CD4-positive, CD25-positive, alpha-beta regulatory T cell (primary cell): ENCODE measurements at regions not wholly inside any gene's neighbourhood (a gene's known extent, or its start where the extent isn't known, plus 50 kb on each side); places are given as distances from the start of the nearest gene placed in this dataset.

Source experiments
- ATAC-seq, 2 donors: fragments of 150-1000 bp; cut with Tn5 transposase; one replicate each; pipeline ENCODE4 v1.10.0; 2021; ENCODE audit warnings: low read depth in 2 of 2, moderate number of reproducible peaks in 2 of 2, moderate library complexity in 1 of 2
- DNase-seq, 3 donors: peaks; one replicate each; pipeline versions ENCODE4 v3.0.0 to v3.0.0-alpha.2; 2012 to 2022; ENCODE audit warnings: mixed read lengths in 1 of 3
- H3K27ac ChIP-seq: one replicate; pipeline ENCODE4 v1.7.0; 2013; ENCODE audit warnings: mild to moderate bottlenecking, low read length; ENCODE audit not compliant: insufficient read depth, poor library complexity, severe bottlenecking
- H3K27me3 ChIP-seq: one replicate; pipeline ENCODE4 v1.7.0; 2013; ENCODE audit warnings: low read length; ENCODE audit not compliant: control insufficient read depth, insufficient read depth
- H3K36me3 ChIP-seq: one replicate; pipeline ENCODE4 v1.7.0; 2013; ENCODE audit warnings: mild to moderate bottlenecking, low read length, moderate library complexity; ENCODE audit not compliant: control insufficient read depth, insufficient read depth
- H3K4me1 ChIP-seq: 2 replicates; pipeline ENCODE4 v1.7.0; 2013; ENCODE audit warnings: mild to moderate bottlenecking, low read length; ENCODE audit not compliant: insufficient read depth, control insufficient read depth, poor library complexity, severe bottlenecking
- H3K4me3 ChIP-seq: one replicate; pipeline ENCODE4 v1.7.0; 2013; ENCODE audit warnings: low read depth, mild to moderate bottlenecking, low read length, moderate library complexity
- H3K9me3 ChIP-seq, 2 experiments: 1 replicate in 1 of 2; 2 replicates in 1 of 2; pipeline ENCODE4 v1.7.0; 2013; ENCODE audit warnings: low read length in 2 of 2, mild to moderate bottlenecking in 1 of 2, moderate library complexity in 1 of 2; ENCODE audit not compliant: control insufficient read depth in 2 of 2
- H3K27ac Mint-ChIP-seq, 3 donors: one replicate each; pipeline ENCODE4 v1.8.0; 2020 to 2022; ENCODE audit warnings: mild to moderate bottlenecking in 3 of 3, mixed read lengths in 3 of 3, moderate library complexity in 2 of 3
- H3K27me3 Mint-ChIP-seq: one replicate; pipeline ENCODE4 v1.8.0; 2022; ENCODE audit warnings: mild to moderate bottlenecking, mixed read lengths
- H3K36me3 Mint-ChIP-seq: one replicate; pipeline ENCODE4 v1.8.0; 2020; ENCODE audit warnings: mixed read lengths
- H3K4me1 Mint-ChIP-seq, 4 donors: one replicate each; pipeline ENCODE4 v1.8.0; 2020 to 2022; ENCODE audit warnings: mixed read lengths in 4 of 4, mild to moderate bottlenecking in 1 of 4
- H3K4me3 Mint-ChIP-seq, 4 donors: one replicate each; pipeline ENCODE4 v1.8.0; 2020 to 2022; ENCODE audit warnings: mild to moderate bottlenecking in 4 of 4, mixed read lengths in 4 of 4, moderate library complexity in 3 of 4
- H3K9me3 Mint-ChIP-seq, 7 donors: one replicate each; pipeline ENCODE4 v1.8.0; 2020 to 2022; ENCODE audit warnings: mixed read lengths in 7 of 7, mild to moderate bottlenecking in 3 of 7, moderate library complexity in 2 of 7

DNA sequence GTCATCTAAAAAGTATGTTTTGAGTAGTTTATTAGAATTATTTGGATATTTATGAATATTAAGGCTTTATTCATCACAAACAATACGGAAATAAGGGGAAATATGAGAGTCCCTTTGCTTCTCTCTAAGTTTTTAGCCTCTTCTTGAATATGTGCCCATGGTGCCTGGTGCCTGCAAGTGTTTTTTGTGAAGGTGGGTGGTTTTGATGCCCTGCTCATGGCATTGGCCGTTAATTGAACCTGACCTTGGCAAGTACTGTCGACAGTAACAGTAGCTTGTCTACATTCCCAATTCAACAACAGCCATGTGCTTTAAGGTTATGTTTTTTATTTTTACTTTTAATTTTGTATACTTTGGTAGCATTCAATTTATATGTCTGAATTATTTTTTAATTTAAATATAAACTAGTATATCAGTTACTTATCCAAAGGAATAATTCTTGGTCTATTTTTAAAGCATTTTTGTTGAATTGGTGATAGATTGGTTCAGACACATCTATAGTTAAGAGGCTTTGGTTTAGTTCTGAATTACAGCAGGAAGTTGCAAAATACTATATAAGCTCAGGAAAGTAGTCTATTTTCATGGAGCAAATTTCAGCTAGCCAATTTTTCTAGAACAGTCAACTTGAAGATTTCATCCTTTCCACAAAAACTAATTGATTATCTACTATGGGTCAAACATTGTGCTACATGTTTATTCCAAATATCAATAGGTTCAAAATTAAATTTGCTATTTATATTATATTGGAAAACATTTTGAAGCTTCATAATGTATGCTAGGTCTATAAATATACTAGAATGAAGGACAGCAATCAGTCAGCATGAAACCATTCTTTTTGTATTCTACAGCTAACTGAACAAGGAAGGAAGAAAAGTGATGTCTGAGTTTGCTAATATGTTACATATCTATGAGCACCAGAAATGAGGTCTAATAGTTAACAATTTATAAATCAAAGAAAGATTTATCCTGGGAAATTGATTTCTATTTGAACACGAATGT, 184.4 kb downstream of the MRPL39 start:
- no peaks in the 10 kb centered on the region for H3K9me3 ChIP-seq
- Mint-ChIP-seq H3K27ac (no peak overlapping the region), H3K36me3 (no peaks in the 10 kb centered on the region), H3K4me1 (peaks cover 2 to 17% (median 10%) of the 10 kb centered on the region in 4 donors), H3K4me3 (no peak overlapping the region), H3K9me3 (peaks cover 0 to 2% (median 0%) of the 10 kb centered on the region in 7 donors), H3K27me3 (no peaks in the 10 kb centered on the region)
- H3K27ac ChIP-seq, result no peak overlapping the region
- no peak for ATAC-seq
- no peak for DNase-seq
- H3K36me3 ChIP-seq, result no peaks in the 10 kb centered on the region
- no peak overlapping the region for H3K4me3 ChIP-seq
- no peaks in the 10 kb centered on the region for H3K27me3 ChIP-seq
- H3K4me1 ChIP-seq, result peaks cover 7% of the 10 kb centered on the region

DNA sequence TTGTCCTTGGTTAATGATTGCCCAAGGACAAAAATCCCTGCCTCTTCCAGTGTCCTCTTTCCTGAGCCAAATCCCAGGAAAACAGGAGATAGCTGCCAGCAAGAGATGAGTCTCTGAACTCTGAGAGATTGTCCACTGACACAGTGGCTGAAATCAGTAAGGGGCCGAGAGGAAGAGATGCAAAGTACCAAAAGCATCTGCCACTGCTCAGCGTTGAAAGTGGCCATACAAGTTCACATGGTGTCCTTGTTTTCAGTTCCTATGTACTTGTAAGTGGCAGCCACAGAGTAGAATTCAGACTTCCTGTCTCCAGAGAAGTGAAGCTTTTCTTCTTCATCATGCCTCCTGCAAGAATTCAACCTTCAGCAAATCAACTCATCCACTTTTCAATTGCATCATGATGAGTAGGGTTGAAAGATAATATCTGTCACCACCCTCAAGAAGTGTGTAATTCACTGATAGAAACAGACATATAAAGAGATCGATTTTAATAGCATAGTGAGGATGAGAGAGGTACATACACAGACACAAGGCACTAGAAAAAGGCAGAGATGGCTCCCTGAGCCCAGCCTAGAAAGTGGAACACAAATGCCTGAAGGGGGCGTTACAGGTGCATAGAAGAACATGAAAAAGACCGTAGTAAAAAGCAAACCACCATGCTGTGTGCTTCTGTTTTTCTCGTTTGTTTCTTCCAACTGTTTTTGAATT, 185.8 kb downstream of the MRPL39 start:
- Mint-ChIP-seq H3K27ac (peak overlapping the region; percentile 46 to 83 (median 77)), H3K27me3 (no peaks in the 10 kb centered on the region), H3K4me3 (peak overlapping the region in 3 of 4 donors; percentile 7 to 62 (median 44)), H3K9me3 (peaks cover 0 to 2% (median 0%) of the 10 kb centered on the region in 7 donors), H3K36me3 (no peaks in the 10 kb centered on the region), H3K4me1 (peaks cover 2 to 17% (median 10%) of the 10 kb centered on the region in 4 donors)
- peak; percentile 42 to 85 (median 67) for DNase-seq
- ATAC-seq, result peak; percentile 88 to 92
- Histone ChIP-seq H3K36me3 (no peaks in the 10 kb centered on the region), H3K9me3 (no peaks in the 10 kb centered on the region), H3K27ac (no peak overlapping the region), H3K27me3 (no peaks in the 10 kb centered on the region), H3K4me1 (peaks cover 7% of the 10 kb centered on the region), H3K4me3 (peak overlapping the region; percentile 49)

DNA sequence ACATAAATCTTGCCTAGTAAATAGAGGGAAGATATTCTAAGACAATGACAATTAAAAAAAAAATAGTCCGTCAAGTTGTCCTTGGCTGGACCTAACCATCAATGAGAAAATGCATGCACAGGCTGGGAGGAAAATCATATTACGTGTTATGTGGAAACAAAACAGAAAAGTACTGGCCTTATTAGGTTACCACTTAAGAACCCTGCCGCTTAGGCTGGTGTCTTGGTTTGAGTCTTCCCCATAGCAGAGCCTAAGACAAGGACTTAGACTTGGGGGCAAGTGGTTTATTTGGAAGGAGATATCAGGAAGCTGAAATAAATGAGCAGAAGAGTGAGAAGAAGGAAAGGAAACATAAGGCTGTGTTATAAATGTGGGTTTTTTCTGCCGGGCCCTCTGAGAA, 186.4 kb downstream of the MRPL39 start:
- Mint-ChIP-seq H3K27me3 (no peaks in the 10 kb centered on the region), H3K36me3 (no peaks in the 10 kb centered on the region), H3K27ac (peak overlapping the region in 2 of 3 donors; percentile 47 to 77), H3K4me3 (no peak overlapping the region), H3K9me3 (peaks cover 0 to 2% (median 0%) of the 10 kb centered on the region in 7 donors), H3K4me1 (peaks cover 2 to 17% (median 10%) of the 10 kb centered on the region in 4 donors)
- ATAC-seq, result no peak
- Histone ChIP-seq H3K9me3 (no peaks in the 10 kb centered on the region), H3K4me1 (peaks cover 7% of the 10 kb centered on the region), H3K27me3 (no peaks in the 10 kb centered on the region), H3K36me3 (no peaks in the 10 kb centered on the region), H3K4me3 (no peak overlapping the region), H3K27ac (no peak overlapping the region)
- DNase-seq, result no peak

DNA sequence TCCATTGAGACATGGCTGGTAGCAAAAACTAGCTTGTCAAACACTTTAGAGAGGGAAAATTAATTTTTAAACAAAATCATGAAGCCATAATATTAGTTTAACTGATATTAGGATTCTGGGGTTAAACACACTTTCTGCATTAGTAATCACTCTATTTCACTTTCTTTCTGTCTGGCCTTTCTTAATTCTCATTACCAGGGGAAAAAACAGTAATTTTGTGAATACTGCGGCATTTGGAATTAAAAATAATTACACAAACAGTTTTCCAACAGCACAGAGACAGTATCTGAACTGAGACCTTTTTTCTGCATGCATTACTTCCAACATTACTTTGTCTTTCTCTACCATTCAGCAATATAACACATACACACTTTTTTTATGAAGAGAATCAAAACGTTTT, 190.6 kb downstream of the MRPL39 start:
- peaks cover 0 to 10% (median 6%) of the 10 kb centered on the region in 4 donors for H3K4me1 Mint-ChIP-seq
- ATAC-seq, result no peak
- H3K36me3 Mint-ChIP-seq, result no peaks in the 10 kb centered on the region

DNA sequence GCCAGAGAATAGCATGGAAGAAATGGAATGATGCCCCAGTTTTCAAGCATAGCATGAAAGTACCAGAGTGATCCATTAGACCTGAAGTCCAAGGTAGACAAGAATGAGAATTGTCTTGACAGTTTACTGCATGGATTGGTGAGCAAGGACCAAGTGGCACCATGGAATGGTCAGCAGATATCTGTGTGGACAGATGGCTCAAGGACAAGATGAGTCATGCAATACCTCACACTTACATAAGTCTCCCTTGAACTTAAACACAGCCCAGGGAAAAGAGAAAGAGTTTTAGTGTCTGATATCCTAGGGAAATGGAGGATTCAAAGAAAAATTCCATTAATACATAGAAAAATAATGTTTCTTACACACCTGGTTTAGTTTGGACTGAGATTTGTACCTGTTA, 195.2 kb downstream of the MRPL39 start:
- peaks cover 0 to 3% (median 0%) of the 10 kb centered on the region in 4 donors for H3K4me1 Mint-ChIP-seq

More for the DNA sequence above, 190.6 kb downstream of the MRPL39 start:
- Histone ChIP-seq H3K27ac (no peak overlapping the region), H3K4me3 (no peak overlapping the region), H3K4me1 (peaks cover 7% of the 10 kb centered on the region), H3K36me3 (no peaks in the 10 kb centered on the region), H3K9me3 (peaks cover 0 to 9% of the 10 kb centered on the region in 2 experiments), H3K27me3 (no peaks in the 10 kb centered on the region)
- no peak overlapping the region for H3K4me3 Mint-ChIP-seq
- no peak for DNase-seq
- peaks cover 0 to 5% (median 0%) of the 10 kb centered on the region in 7 donors for H3K9me3 Mint-ChIP-seq
- H3K27me3 Mint-ChIP-seq, result peaks cover 4% of the 10 kb centered on the region
- no peak overlapping the region for H3K27ac Mint-ChIP-seq

DNA sequence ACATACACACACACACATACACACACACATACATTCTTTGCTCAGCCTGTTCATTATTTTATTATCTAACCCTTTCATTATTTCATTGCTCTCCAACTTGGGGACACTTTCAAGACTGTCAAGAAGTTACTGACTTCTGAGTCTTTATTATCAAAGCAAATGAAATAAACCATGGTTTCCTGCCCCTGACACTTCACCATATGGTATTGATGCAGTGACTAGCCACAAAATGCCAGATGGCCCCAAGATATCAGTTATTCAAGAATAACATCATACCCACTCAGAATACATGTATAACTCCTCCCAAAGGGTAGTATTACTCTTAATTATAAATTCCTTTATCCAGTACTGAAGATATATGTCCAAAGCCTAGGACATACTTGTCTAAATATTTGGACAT, 197.3 kb downstream of the MRPL39 start:
- peaks cover 0 to 9% of the 10 kb centered on the region in 2 experiments for H3K9me3 ChIP-seq
- DNase-seq (no peak), ATAC-seq (no peak)
- no peaks in the 10 kb centered on the region for H3K36me3 ChIP-seq
- no peaks in the 10 kb centered on the region for H3K27me3 ChIP-seq
- no peak overlapping the region for H3K27ac Mint-ChIP-seq
- H3K4me3 Mint-ChIP-seq, result no peak overlapping the region
- peaks cover 4% of the 10 kb centered on the region for H3K27me3 Mint-ChIP-seq
- H3K9me3 Mint-ChIP-seq, result peaks cover 0 to 5% (median 0%) of the 10 kb centered on the region in 7 donors
- H3K27ac ChIP-seq, result no peak overlapping the region
- no peaks in the 10 kb centered on the region for H3K4me1 ChIP-seq
- no peak overlapping the region for H3K4me3 ChIP-seq
- no peaks in the 10 kb centered on the region for H3K36me3 Mint-ChIP-seq
- peaks cover 0 to 3% (median 0%) of the 10 kb centered on the region in 4 donors for H3K4me1 Mint-ChIP-seq

More for the DNA sequence above, 195.2 kb downstream of the MRPL39 start:
- H3K4me1 ChIP-seq, result no peaks in the 10 kb centered on the region
- no peak overlapping the region for H3K4me3 Mint-ChIP-seq
- no peaks in the 10 kb centered on the region for H3K36me3 ChIP-seq
- no peaks in the 10 kb centered on the region for H3K36me3 Mint-ChIP-seq
- peaks cover 0 to 9% of the 10 kb centered on the region in 2 experiments for H3K9me3 ChIP-seq
- H3K27me3 ChIP-seq, result no peaks in the 10 kb centered on the region
- ATAC-seq (no peak), DNase-seq (no peak)
- peaks cover 4% of the 10 kb centered on the region for H3K27me3 Mint-ChIP-seq
- H3K27ac Mint-ChIP-seq, result no peak overlapping the region
- H3K4me3 ChIP-seq, result no peak overlapping the region
- H3K27ac ChIP-seq, result no peak overlapping the region
- peaks cover 0 to 5% (median 0%) of the 10 kb centered on the region in 7 donors for H3K9me3 Mint-ChIP-seq

DNA sequence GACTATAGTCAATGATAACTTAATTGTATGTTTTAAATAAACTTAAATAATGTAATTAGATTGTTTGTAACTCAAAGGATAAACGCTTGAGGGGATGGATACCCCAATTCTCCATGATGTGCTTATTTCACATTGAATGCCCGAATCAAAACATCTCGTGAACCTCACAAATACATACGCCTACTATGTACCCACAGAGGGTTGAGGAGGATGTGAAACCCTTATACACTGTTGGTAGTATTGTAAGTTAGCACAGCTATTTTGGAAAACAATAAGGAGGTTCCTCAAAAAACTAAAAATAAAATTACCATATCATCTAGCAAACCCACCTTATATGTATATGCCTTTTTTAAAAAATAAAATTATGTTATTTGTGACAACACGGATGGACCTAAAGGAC, 198.6 kb downstream of the MRPL39 start:
- Mint-ChIP-seq H3K4me1 (peaks cover 0 to 3% (median 0%) of the 10 kb centered on the region in 4 donors), H3K27me3 (peaks cover 3% of the 10 kb centered on the region), H3K27ac (no peak overlapping the region), H3K4me3 (no peak overlapping the region), H3K9me3 (peaks cover 0 to 2% (median 0%) of the 10 kb centered on the region in 7 donors), H3K36me3 (no peaks in the 10 kb centered on the region)
- Histone ChIP-seq H3K9me3 (no peaks in the 10 kb centered on the region), H3K36me3 (no peaks in the 10 kb centered on the region), H3K4me1 (no peaks in the 10 kb centered on the region), H3K4me3 (no peak overlapping the region), H3K27me3 (no peaks in the 10 kb centered on the region), H3K27ac (no peak overlapping the region)
- ATAC-seq (no peak), DNase-seq (no peak)
